ENCODE measurements at regions not wholly inside any gene's neighbourhood (a gene's known extent, or its start where the extent isn't known, plus 50 kb on each side); places are given as distances from the start of the nearest gene placed in this dataset.
A peak's percentile ranks its signal among the peaks of the same experiment; 100 is the strongest.

DNA sequence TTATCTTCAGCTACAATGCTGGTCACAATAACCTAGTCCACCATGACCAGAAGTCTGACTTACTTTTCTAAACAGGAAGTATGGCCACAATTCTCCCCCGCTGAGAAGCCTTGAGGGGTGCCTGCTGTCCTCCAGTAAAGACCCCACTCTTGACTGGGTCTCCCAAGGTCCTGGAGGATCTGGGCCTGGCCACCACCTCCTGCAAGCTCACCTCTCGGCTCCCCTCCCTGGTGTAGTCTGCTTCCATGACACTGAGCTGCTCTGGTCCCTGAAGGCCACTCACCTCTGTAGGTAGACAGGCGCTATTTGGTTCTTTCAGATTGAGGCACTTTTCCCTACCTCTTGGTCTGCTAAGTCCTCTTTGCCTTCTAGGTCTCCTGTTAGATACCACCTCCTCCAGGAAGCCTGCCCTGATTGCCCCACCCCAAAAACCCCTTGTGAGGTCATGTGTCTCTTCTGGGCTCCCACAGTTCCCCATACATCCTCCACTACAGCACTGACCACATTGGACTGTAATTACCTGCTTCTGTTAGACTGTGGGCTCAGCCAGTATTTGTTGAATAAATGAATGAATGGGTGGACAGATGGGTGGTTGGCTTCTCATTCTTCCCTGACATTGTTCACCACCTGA lies 62.6 kb upstream of the IER5L start:
- no peak for DNase-seq (ENCODE audit: low read depth in 2 of 2)

GRCh38 chr9:129239946-129240490 lies 62.0 kb upstream of the IER5L start:
- no peak for DNase-seq (ENCODE audit: low read depth in 2 of 2)

DNA sequence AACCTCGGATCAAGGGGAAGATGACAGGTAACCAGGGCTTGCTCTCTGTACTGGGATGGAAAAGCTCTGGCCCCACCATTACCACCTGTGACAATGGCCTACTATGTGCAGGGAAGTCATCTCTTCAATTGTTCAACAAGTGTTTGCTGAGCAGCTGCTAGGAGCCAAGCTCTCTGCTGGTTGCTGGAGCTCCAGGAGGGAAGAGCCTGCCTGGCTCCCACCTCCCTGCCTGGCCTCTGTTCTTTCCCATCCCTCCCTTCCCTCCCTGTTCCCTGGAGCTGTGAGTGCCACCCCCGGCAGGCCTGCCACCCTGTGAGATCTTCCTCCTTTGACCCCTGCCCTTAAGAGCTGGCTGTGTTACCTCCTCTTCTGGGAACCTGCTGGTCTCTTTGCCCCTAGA lies 59.7 kb upstream of the IER5L start:
- no peak for DNase-seq (ENCODE audit: low read depth in 2 of 2)

GRCh38 chr9:129237164-129237611 lies 59.1 kb upstream of the IER5L start:
- peak; percentile 25 to 28 for DNase-seq (ENCODE audit: low read depth in 2 of 2)

GRCh38 chr9:129236441-129237145 lies 58.5 kb upstream of the IER5L start:
- no peak for DNase-seq (ENCODE audit: low read depth in 2 of 2)

DNA sequence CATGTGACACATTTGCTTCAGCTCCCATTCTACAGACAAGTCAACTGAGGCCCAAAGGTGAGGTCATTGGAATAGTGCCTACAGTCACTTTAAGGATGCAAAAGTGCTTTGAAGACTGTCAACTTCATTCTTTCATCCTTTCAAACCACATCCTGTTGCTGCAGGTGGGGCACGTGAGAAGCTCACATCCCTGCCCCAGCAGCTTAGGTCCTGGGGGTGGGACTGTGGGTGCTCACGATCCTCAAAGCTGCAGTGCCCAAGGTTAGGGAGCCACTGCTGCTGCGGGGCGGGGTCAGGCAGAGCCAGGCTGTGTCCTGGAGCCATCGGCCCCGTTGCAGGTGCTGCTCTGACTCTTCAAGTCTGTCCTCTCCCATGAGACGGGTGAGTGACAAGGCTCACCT lies 57.9 kb upstream of the IER5L start:
- DNase-seq (ENCODE audit: low read depth in 2 of 2) = no peak

- no peak for DNase-seq (ENCODE audit: low read depth in 2 of 2)
These were observed 57.2 kb upstream of the IER5L start for GRCh38 chr9:129235041-129235930.

GRCh38 chr9:129234491-129234890 lies 56.4 kb upstream of the IER5L start:
- no peak for DNase-seq (ENCODE audit: low read depth in 2 of 2)

- DNase-seq (ENCODE audit: low read depth in 2 of 2) = no peak
These were observed 55.0 kb upstream of the IER5L start for GRCh38 chr9:129232839-129233591.

DNA sequence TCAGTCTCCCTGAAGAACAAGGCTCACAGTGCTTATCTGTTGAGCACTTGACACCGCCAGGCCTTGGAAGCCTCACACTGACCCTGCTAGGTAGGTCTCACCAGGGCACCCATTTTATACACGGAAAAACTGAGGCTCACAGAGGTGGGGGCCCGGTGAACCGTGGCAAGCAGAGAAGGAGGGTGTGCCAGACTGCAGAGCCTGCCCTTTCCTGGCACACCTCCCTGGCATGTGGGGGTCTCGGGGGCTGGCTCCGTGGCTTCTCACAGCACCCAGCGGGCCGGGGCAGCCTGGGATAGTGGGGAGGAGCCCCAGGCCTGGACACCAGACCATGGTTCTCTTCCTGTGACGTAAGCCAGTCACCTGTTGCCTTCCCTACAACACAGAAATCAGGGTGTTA lies 53.7 kb upstream of the IER5L start:
- DNase-seq (ENCODE audit: low read depth in 2 of 2) = no peak

DNA sequence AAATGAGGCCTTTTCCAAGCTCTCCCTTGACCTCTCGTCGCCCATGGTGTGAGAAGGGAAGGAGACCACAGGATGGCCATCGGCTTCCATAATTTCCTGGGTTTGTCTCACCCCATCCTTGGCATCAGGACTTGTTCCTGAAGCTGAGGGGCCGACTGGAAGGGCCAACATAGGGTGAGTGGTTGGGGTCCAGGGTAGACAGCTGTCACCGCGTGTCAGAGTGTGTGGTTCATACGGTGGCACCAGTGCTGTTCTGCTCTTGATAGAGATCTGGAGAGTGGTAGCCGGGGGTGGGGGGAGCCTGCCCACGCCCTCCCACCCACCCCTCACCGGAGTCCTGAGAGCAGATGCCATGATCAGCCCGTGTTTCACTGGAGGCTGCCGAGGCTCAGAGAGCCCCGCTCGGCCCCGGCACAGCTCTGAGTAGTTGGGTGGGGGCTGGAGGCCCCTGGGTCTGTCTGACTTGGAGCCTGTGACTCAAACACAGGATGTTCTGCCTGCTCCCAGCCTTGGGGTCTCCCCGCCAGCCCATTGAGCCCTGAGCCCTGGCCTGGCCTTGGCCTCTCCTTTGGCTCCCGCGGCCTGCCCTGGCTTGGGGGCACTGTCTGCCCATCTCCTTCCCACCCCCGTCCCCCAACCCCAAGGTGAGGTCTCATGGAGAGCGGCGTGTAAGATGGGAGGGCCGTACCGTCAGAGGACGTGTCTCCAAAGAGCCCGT lies 53.1 kb upstream of the IER5L start:
- no peak for DNase-seq (ENCODE audit: low read depth in 2 of 2)

GRCh38 chr9:129230302-129230701 lies 52.2 kb upstream of the IER5L start:
- no peak for DNase-seq (ENCODE audit: low read depth in 2 of 2)
